ENCODE measurements at regions not wholly inside any gene's neighbourhood (a gene's known extent, or its start where the extent isn't known, plus 50 kb on each side); places are given as distances from the start of the nearest gene placed in this dataset.

DNA sequence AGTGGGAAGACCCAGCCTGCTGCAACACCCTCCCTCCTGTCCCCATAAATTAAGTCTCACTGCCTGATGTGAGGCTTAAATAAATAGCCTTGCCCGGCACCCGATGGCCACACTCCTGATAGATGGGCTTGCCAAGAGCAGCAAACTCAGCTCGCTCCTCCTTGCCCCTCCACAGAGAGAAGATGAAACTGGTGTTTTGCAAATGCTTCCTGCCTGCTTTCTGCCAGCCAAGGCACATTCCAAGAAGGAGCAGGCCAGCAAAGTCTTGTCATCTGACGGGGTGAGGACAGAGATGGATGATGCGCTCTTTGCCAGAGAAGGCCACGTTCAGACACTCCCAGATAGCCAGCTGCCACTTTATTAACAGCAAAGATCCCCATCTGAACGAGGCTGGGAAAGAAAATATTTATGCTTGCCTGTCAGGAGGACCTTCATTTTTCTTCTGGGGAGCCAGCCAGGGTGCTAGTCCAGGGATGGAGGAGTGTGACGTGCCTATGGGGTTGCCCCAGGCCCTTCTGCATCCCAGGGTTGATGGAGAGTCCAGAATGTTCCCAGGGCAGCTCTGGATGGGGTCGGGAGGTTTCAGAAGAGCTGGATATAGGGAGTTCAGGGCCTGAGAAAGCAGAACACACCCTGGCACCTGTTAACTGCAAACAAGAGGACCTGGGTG is 265.4 kb downstream of the FOXD2 start:
- TF ChIP-seq, protein P1, sequence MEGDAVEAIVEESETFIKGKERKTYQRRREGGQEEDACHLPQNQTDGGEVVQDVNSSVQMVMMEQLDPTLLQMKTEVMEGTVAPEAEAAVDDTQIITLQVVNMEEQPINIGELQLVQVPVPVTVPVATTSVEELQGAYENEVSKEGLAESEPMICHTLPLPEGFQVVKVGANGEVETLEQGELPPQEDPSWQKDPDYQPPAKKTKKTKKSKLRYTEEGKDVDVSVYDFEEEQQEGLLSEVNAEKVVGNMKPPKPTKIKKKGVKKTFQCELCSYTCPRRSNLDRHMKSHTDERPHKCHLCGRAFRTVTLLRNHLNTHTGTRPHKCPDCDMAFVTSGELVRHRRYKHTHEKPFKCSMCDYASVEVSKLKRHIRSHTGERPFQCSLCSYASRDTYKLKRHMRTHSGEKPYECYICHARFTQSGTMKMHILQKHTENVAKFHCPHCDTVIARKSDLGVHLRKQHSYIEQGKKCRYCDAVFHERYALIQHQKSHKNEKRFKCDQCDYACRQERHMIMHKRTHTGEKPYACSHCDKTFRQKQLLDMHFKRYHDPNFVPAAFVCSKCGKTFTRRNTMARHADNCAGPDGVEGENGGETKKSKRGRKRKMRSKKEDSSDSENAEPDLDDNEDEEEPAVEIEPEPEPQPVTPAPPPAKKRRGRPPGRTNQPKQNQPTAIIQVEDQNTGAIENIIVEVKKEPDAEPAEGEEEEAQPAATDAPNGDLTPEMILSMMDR (conservative IDR thresholded peaks at IDR 0.05), result no peak
- TF ChIP-seq ZFX (IDR thresholded peaks at IDR 0.05), result no peak
